Stomach (tissue), 4 donors: ENCODE measurements at regions not wholly inside any gene's neighbourhood (a gene's known extent, or its start where the extent isn't known, plus 50 kb on each side); places are given as distances from the start of the nearest gene placed in this dataset.
"Not testable (repeated sequence)": the region's sequence is repeated elsewhere in the genome, so short reads cannot be mapped to it uniquely, and the experiment has no call there.

Source experiments
- CTCF ChIP-seq, 7 experiments: fragments of 450-650 bp in 4 of 7; fragments of 200-600 bp in 3 of 7; sonication (generic) in 3 of 7; IDR thresholded peaks; one replicate each; pipeline ENCODE4 v1.5.1; 2016 to 2019; ENCODE audit warnings: antibody characterized with exemption in 7 of 7, control low read depth in 2 of 7, mild to moderate bottlenecking in 1 of 7
- POLR2A ChIP-seq, 4 donors: fragments of 450-650 bp; IDR thresholded peaks; one replicate each; pipeline ENCODE4 v1.6.1; 2016; ENCODE audit warnings: antibody characterized with exemption in 4 of 4, control low read depth in 2 of 4, mild to moderate bottlenecking in 1 of 4, moderate library complexity in 1 of 4
- POLR2AphosphoS5 ChIP-seq, 3 donors: sonication (generic); formaldehyde crosslinking; IDR thresholded peaks; one replicate each; pipeline ENCODE4 v1.6.1; 2016; ENCODE audit warnings: antibody characterized with exemption in 3 of 3

- not testable (repeated sequence) for TF ChIP-seq CTCF, POLR2AphosphoS5, POLR2A (IDR thresholded peaks at IDR 0.05)
These were observed 998.2 kb downstream of the PCDH9 start for GRCh38 chr13:66231958-66232357.
